ENCODE measurements at regions not wholly inside any gene's neighbourhood (a gene's known extent, or its start where the extent isn't known, plus 50 kb on each side); places are given as distances from the start of the nearest gene placed in this dataset.

- no peak overlapping the region for H3K4me3 ChIP-seq (ENCODE audit: low read depth, low read length)
- no peak overlapping the region for H3K27ac ChIP-seq
- peaks cover 2% of the 10 kb centered on the region for H3K27me3 ChIP-seq (ENCODE audit: insufficient read depth, low read depth, severe bottlenecking)
- H3K36me3 ChIP-seq: no peaks in the 10 kb centered on the region
- DNase-seq: no peak
- H3K9me3 ChIP-seq (ENCODE audit: severe bottlenecking): no peaks in the 10 kb centered on the region
- no peak for TF ChIP-seq CTCF (IDR thresholded peaks at IDR 0.05; ENCODE audit: low read depth, low read length)
Observed at GRCh38 chr4:54482529-54483200, 175.1 kb upstream of the KIT start.

- Histone ChIP-seq H3K27ac (no peak overlapping the region), H3K9me3 (ENCODE audit: severe bottlenecking) (no peaks in the 10 kb centered on the region), H3K27me3 (ENCODE audit: insufficient read depth, low read depth, severe bottlenecking) (peaks cover 2% of the 10 kb centered on the region), H3K36me3 (no peaks in the 10 kb centered on the region), H3K4me3 (ENCODE audit: low read depth, low read length) (no peak overlapping the region)
- DNase-seq: no peak
- no peak for TF ChIP-seq CTCF (IDR thresholded peaks at IDR 0.05; ENCODE audit: low read depth, low read length)
Observed at GRCh38 chr4:54484383-54484782, 173.4 kb upstream of the KIT start.

GRCh38 chr4:54487491-54487890 is 170.3 kb upstream of the KIT start:
- no peaks in the 10 kb centered on the region for H3K9me3 ChIP-seq (ENCODE audit: severe bottlenecking)
- DNase-seq: no peak
- TF ChIP-seq CTCF (IDR thresholded peaks at IDR 0.05; ENCODE audit: low read depth, low read length): no peak

GRCh38 chr4:54493862-54494261 is 163.9 kb upstream of the KIT start:
- Histone ChIP-seq H3K27me3 (ENCODE audit: insufficient read depth, low read depth, severe bottlenecking) (peaks cover 16% of the 10 kb centered on the region), H3K27ac (no peak overlapping the region), H3K36me3 (no peaks in the 10 kb centered on the region), H3K9me3 (ENCODE audit: severe bottlenecking) (no peaks in the 10 kb centered on the region), H3K4me3 (ENCODE audit: low read depth, low read length) (no peak overlapping the region)
- no peak for TF ChIP-seq CTCF (IDR thresholded peaks at IDR 0.05; ENCODE audit: low read depth, low read length)
- DNase-seq: no peak

More at GRCh38 chr4:54487491-54487890, 170.3 kb upstream of the KIT start:
- H3K4me3 ChIP-seq (ENCODE audit: low read depth, low read length): no peak overlapping the region
- no peaks in the 10 kb centered on the region for H3K36me3 ChIP-seq
- H3K27me3 ChIP-seq (ENCODE audit: insufficient read depth, low read depth, severe bottlenecking): peaks cover 6% of the 10 kb centered on the region
- no peak overlapping the region for H3K27ac ChIP-seq

- Histone ChIP-seq H3K9me3 (ENCODE audit: severe bottlenecking) (no peaks in the 10 kb centered on the region), H3K27me3 (ENCODE audit: insufficient read depth, low read depth, severe bottlenecking) (peaks cover 22% of the 10 kb centered on the region), H3K27ac (no peak overlapping the region), H3K36me3 (no peaks in the 10 kb centered on the region), H3K4me3 (ENCODE audit: low read depth, low read length) (no peak overlapping the region)
- no peak for TF ChIP-seq CTCF (IDR thresholded peaks at IDR 0.05; ENCODE audit: low read depth, low read length)
- no peak for DNase-seq
Observed at GRCh38 chr4:54495091-54495490, 162.7 kb upstream of the KIT start.

- Histone ChIP-seq H3K4me3 (ENCODE audit: low read depth, low read length) (no peak overlapping the region), H3K27ac (no peak overlapping the region), H3K9me3 (ENCODE audit: severe bottlenecking) (no peaks in the 10 kb centered on the region), H3K27me3 (ENCODE audit: insufficient read depth, low read depth, severe bottlenecking) (peaks cover 27% of the 10 kb centered on the region), H3K36me3 (no peaks in the 10 kb centered on the region)
- no peak for DNase-seq
- no peak for TF ChIP-seq CTCF (IDR thresholded peaks at IDR 0.05; ENCODE audit: low read depth, low read length)
Observed at GRCh38 chr4:54495641-54496040, 162.1 kb upstream of the KIT start.
